Trophoblast cell (in vitro differentiated cells and primary cell): ENCODE measurements at regions not wholly inside any gene's neighbourhood (a gene's known extent, or its start where the extent isn't known, plus 50 kb on each side); places are given as distances from the start of the nearest gene placed in this dataset.

Experiments used
- DNase-seq, 2 donors: peaks; one replicate each; pipeline ENCODE4 v3.0.0-alpha.2; 2016
- H2AFZ ChIP-seq: 2 replicates; pipeline ENCODE4 v1.6.1; 2013; ENCODE audit warnings: low read length, moderate library complexity, mild to moderate bottlenecking; ENCODE audit not compliant: insufficient read depth, poor library complexity
- H2AK5ac ChIP-seq: 2 replicates; pipeline ENCODE4 v1.6.1; 2013; ENCODE audit warnings: mild to moderate bottlenecking, low read length
- H2BK120ac ChIP-seq: 2 replicates; pipeline ENCODE4 v1.6.1; 2013; ENCODE audit warnings: low read length, mild to moderate bottlenecking, moderate library complexity; ENCODE audit not compliant: insufficient read depth, poor library complexity
- H2BK12ac ChIP-seq: 2 replicates; pipeline ENCODE4 v1.6.1; 2013; ENCODE audit warnings: mild to moderate bottlenecking, low read length, moderate library complexity
- H2BK5ac ChIP-seq: 2 replicates; pipeline ENCODE4 v1.6.1; 2013; ENCODE audit warnings: low read length, low read depth, moderate library complexity, mild to moderate bottlenecking; ENCODE audit not compliant: poor library complexity
- H3K14ac ChIP-seq: 2 replicates; pipeline ENCODE4 v1.6.1; 2013; ENCODE audit warnings: mild to moderate bottlenecking, low read length
- H3K18ac ChIP-seq: 2 replicates; pipeline ENCODE4 v1.6.1; 2013; ENCODE audit warnings: mild to moderate bottlenecking, low read length
- H3K23ac ChIP-seq: 2 replicates; pipeline ENCODE4 v1.6.1; 2013; ENCODE audit warnings: low read length
- H3K27ac ChIP-seq: 2 replicates; pipeline ENCODE4 v1.5.1; 2013; ENCODE audit warnings: low read depth, mild to moderate bottlenecking, inconsistent platforms, low read length, moderate library complexity
- H3K27me3 ChIP-seq: 2 replicates; pipeline ENCODE4 v1.6.1; 2013; ENCODE audit warnings: inconsistent platforms, mild to moderate bottlenecking, low read length, moderate library complexity; ENCODE audit not compliant: insufficient read depth
- H3K36me3 ChIP-seq, 2 experiments: 1 replicate in 1 of 2; 2 replicates in 1 of 2; pipeline ENCODE4 v1.6.1; 2013; ENCODE audit warnings: low read length in 2 of 2, mild to moderate bottlenecking in 2 of 2, moderate library complexity in 1 of 2; ENCODE audit not compliant: insufficient read depth in 2 of 2, control insufficient read depth in 1 of 2
- H3K4ac ChIP-seq: 2 replicates; pipeline ENCODE4 v1.6.1; 2013; ENCODE audit warnings: low read depth, mild to moderate bottlenecking, low read length, moderate library complexity
- H3K4me1 ChIP-seq, 2 experiments: 1 replicate in 1 of 2; 2 replicates in 1 of 2; pipeline ENCODE4 v1.6.1; 2013; ENCODE audit warnings: low read length in 2 of 2, mild to moderate bottlenecking in 2 of 2, moderate library complexity in 1 of 2; ENCODE audit not compliant: insufficient read depth in 2 of 2, control insufficient read depth in 1 of 2
- H3K4me2 ChIP-seq: 2 replicates; pipeline ENCODE4 v1.6.1; 2013; ENCODE audit warnings: inconsistent platforms, mild to moderate bottlenecking, low read length, moderate library complexity
- H3K4me3 ChIP-seq: 2 replicates; pipeline ENCODE4 v1.5.1; 2013; ENCODE audit warnings: mild to moderate bottlenecking, low read depth, low read length, inconsistent platforms
- H3K79me1 ChIP-seq: one replicate; pipeline ENCODE4 v1.6.1; 2013; ENCODE audit warnings: low read length
- H3K79me2 ChIP-seq: 2 replicates; pipeline ENCODE4 v1.6.1; 2013; ENCODE audit warnings: low read length, mild to moderate bottlenecking; ENCODE audit not compliant: control insufficient read depth, insufficient read depth, poor library complexity
- H3K9ac ChIP-seq: 2 replicates; pipeline ENCODE4 v1.6.1; 2013; ENCODE audit warnings: mild to moderate bottlenecking, low read length
- H3K9me3 ChIP-seq: 2 replicates; pipeline ENCODE4 v1.6.1; 2013; ENCODE audit warnings: low read depth, mild to moderate bottlenecking, control low read depth, inconsistent platforms, low read length; ENCODE audit not compliant: insufficient read depth
- H4K12ac ChIP-seq: 2 replicates; pipeline ENCODE4 v1.6.1; 2013; ENCODE audit warnings: low read depth, mild to moderate bottlenecking, low read length, moderate library complexity
- H4K8ac ChIP-seq: 2 replicates; pipeline ENCODE4 v1.6.1; 2013; ENCODE audit warnings: low read depth, mild to moderate bottlenecking, low read length, moderate library complexity
- H4K91ac ChIP-seq: one replicate; pipeline ENCODE4 v1.6.1; 2013; ENCODE audit warnings: low read depth, mild to moderate bottlenecking, low read length, moderate library complexity
- WGBS: extraction: QIAGEN DNeasy Blood & Tissue Kit; methylation state at CpG from one replicate; pipeline ENCODE4 v1.1.7; 2013; ENCODE audit warnings: missing lambda C conversion rate; ENCODE audit not compliant: insufficient read length, insufficient coverage; ENCODE audit errors: extremely low coverage; 5-methylcytosine and 5-hydroxymethylcytosine counted together

- Histone ChIP-seq H4K12ac (no peak overlapping the region), H3K4me2 (no peak overlapping the region), H3K9ac (no peak overlapping the region), H3K27ac (no peak overlapping the region), H3K4me1 (no peaks in the 10 kb centered on the region), H3K79me1 (no peaks in the 10 kb centered on the region), H2AFZ (no peak overlapping the region), H3K36me3 (no peaks in the 10 kb centered on the region), H3K9me3 (no peaks in the 10 kb centered on the region), H4K91ac (no peak overlapping the region), H3K27me3 (no peaks in the 10 kb centered on the region), H2AK5ac (no peak overlapping the region), H3K18ac (no peak overlapping the region), H2BK120ac (no peak overlapping the region), H2BK12ac (no peak overlapping the region), H3K23ac (no peak overlapping the region), H4K8ac (no peak overlapping the region), H2BK5ac (no peak overlapping the region), H3K14ac (no peak overlapping the region), H3K79me2 (no peaks in the 10 kb centered on the region), H3K4me3 (no peak overlapping the region), H3K4ac (no peak overlapping the region)
- peak in 1 of 2 donors; percentile 18 for DNase-seq
- no CpG with 5 or more reads among the region's 5 CpGs for WGBS
Observed at GRCh38 chr18:10072671-10073175, 158.9 kb downstream of the VAPA start.

DNA sequence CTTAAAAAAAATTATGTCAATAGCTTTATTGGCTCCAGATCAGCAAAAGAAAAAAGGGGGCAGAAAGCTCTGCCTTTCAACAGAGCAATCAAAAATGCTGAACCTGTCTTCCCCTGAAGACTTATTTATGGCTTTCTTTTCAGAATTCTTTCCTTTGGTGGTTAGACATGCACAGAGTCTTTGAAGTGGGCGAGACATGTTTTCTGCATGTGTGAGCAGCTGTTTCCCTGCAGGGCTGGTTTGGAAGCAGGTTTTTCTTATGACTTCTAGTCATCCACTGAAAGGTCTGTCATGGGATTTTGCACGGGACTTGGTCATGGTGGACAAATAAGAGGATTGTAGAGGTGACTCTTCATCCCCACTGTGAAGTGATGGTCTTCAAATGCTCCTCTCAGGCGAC lies 160.3 kb downstream of the VAPA start:
- H3K27ac ChIP-seq: no peak overlapping the region
- no peak overlapping the region for H3K9ac ChIP-seq
- H4K8ac ChIP-seq: no peak overlapping the region
- H3K14ac ChIP-seq: no peak overlapping the region
- H3K4me2 ChIP-seq: no peak overlapping the region
- no CpG with 5 or more reads among the region's 3 CpGs for WGBS
- no peaks in the 10 kb centered on the region for H3K27me3 ChIP-seq
- no peaks in the 10 kb centered on the region for H3K9me3 ChIP-seq
- no peak overlapping the region for H4K91ac ChIP-seq
- peak; percentile 16 to 48 for DNase-seq
- H3K23ac ChIP-seq: no peak overlapping the region
- no peak overlapping the region for H3K4me3 ChIP-seq
- no peaks in the 10 kb centered on the region for H3K79me1 ChIP-seq
- H2AFZ ChIP-seq: no peak overlapping the region
- H3K18ac ChIP-seq: no peak overlapping the region
- no peaks in the 10 kb centered on the region for H3K36me3 ChIP-seq
- H2BK12ac ChIP-seq: no peak overlapping the region
- H4K12ac ChIP-seq: no peak overlapping the region
- no peak overlapping the region for H2BK120ac ChIP-seq
- no peaks in the 10 kb centered on the region for H3K79me2 ChIP-seq
- no peaks in the 10 kb centered on the region for H3K4me1 ChIP-seq
- no peak overlapping the region for H2BK5ac ChIP-seq
- H3K4ac ChIP-seq: no peak overlapping the region
- no peak overlapping the region for H2AK5ac ChIP-seq

- no peak overlapping the region for H2AFZ ChIP-seq
- H3K27ac ChIP-seq: no peak overlapping the region
- no CpG with 5 or more reads among the region's 9 CpGs for WGBS
- H4K8ac ChIP-seq: no peak overlapping the region
- H3K4me3 ChIP-seq: no peak overlapping the region
- no peak overlapping the region for H2BK120ac ChIP-seq
- no peaks in the 10 kb centered on the region for H3K27me3 ChIP-seq
- no peak overlapping the region for H3K23ac ChIP-seq
- no peak overlapping the region for H3K4ac ChIP-seq
- H3K79me1 ChIP-seq: no peaks in the 10 kb centered on the region
- no peak overlapping the region for H3K4me2 ChIP-seq
- no peak overlapping the region for H3K9ac ChIP-seq
- no peaks in the 10 kb centered on the region for H3K4me1 ChIP-seq
- H2AK5ac ChIP-seq: no peak overlapping the region
- no peak for DNase-seq
- H3K36me3 ChIP-seq: no peaks in the 10 kb centered on the region
- no peak overlapping the region for H4K12ac ChIP-seq
- no peak overlapping the region for H2BK5ac ChIP-seq
- H2BK12ac ChIP-seq: no peak overlapping the region
- no peak overlapping the region for H4K91ac ChIP-seq
- no peaks in the 10 kb centered on the region for H3K79me2 ChIP-seq
- H3K9me3 ChIP-seq: no peaks in the 10 kb centered on the region
- H3K18ac ChIP-seq: no peak overlapping the region
- no peak overlapping the region for H3K14ac ChIP-seq
Observed at GRCh38 chr18:10074728-10075127, 160.9 kb downstream of the VAPA start.

DNA sequence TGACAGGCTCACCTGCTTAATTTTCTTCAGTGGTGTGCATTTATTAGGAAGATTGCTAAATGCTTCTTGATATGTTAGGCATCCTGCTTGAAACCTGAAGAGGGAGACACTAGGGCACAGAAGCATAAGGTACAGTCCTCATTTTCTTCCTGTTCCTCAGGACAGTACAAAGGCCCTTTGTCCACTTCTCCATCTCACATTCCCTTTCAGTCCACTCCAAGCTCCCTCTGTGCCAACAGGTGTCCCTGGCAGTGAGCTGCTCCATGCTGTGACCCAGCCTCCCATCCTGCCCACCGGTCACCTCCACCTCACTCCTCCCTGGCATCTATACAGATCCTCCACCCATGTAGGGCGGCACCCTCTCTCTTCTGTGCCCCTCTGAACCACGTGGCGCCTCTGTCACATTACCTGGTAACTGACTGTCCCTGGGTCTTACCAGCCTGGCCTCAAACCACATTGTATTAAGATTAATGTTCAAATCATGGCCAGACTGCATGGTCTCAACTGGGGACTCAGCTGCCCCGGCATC lies 162.8 kb downstream of the VAPA start:
- WGBS: no CpG with 5 or more reads among the region's 5 CpGs
- no peak overlapping the region for H3K9ac ChIP-seq

More for the DNA sequence above, 162.8 kb downstream of the VAPA start:
- Histone ChIP-seq H2BK12ac (no peak overlapping the region), H3K27me3 (no peaks in the 10 kb centered on the region), H3K4me1 (no peaks in the 10 kb centered on the region), H3K79me2 (no peaks in the 10 kb centered on the region), H3K9me3 (peaks cover 5% of the 10 kb centered on the region), H3K27ac (no peak overlapping the region), H2AK5ac (no peak overlapping the region), H3K4me2 (no peak overlapping the region), H4K91ac (no peak overlapping the region), H3K4ac (no peak overlapping the region), H2BK5ac (no peak overlapping the region), H4K8ac (no peak overlapping the region), H2BK120ac (no peak overlapping the region), H3K79me1 (no peaks in the 10 kb centered on the region), H3K4me3 (no peak overlapping the region), H3K18ac (no peak overlapping the region), H3K14ac (no peak overlapping the region), H3K36me3 (no peaks in the 10 kb centered on the region), H2AFZ (no peak overlapping the region), H4K12ac (no peak overlapping the region), H3K23ac (no peak overlapping the region)
- DNase-seq: no peak
